Loucy (cell line): ENCODE measurements at regions not wholly inside any gene's neighbourhood (a gene's known extent, or its start where the extent isn't known, plus 50 kb on each side); places are given as distances from the start of the nearest gene placed in this dataset.

Source experiments
- H2AFZ ChIP-seq: fragments of 200-600 bp; sonication (generic); 2 replicates; pipeline ENCODE4 v1.6.0; 2016; ENCODE audit warnings: antibody characterized with exemption, mild to moderate bottlenecking, low read length, moderate library complexity
- H3F3A ChIP-seq: fragments of 200-600 bp; 2 replicates; pipeline ENCODE4 v1.6.0; 2016; ENCODE audit warnings: antibody characterized with exemption, low read depth, mild to moderate bottlenecking
- H3K27me3 ChIP-seq: fragments of 200-600 bp; sonication (generic); 2 replicates; pipeline ENCODE4 v1.6.1; 2014; ENCODE audit warnings: low read length, mild to moderate bottlenecking; ENCODE audit not compliant: insufficient read depth, poor library complexity, severe bottlenecking
- H3K36me3 ChIP-seq: fragments of 200-600 bp; sonication (generic); 2 replicates; pipeline ENCODE4 v1.6.1; 2016; ENCODE audit warnings: low read length; ENCODE audit not compliant: insufficient read depth
- H3K4me1 ChIP-seq: fragments of 200-600 bp; sonication (generic); 2 replicates; pipeline ENCODE4 v1.5.1; 2014; ENCODE audit warnings: low read length, mild to moderate bottlenecking; ENCODE audit not compliant: insufficient read depth, poor library complexity, severe bottlenecking
- H3K4me2 ChIP-seq: fragments of 200-600 bp; sonication (generic); 2 replicates; pipeline ENCODE4 v1.6.0; 2014; ENCODE audit warnings: antibody characterized with exemption, low read length, low read depth, mild to moderate bottlenecking; ENCODE audit not compliant: poor library complexity, severe bottlenecking
- H3K4me3 ChIP-seq: fragments of 200-600 bp; sonication (generic); 2 replicates; pipeline ENCODE4 v1.5.1; 2014; ENCODE audit warnings: low read length, mild to moderate bottlenecking, mixed read lengths; ENCODE audit not compliant: poor library complexity, severe bottlenecking
- H3K79me2 ChIP-seq: fragments of 200-600 bp; sonication (generic); 2 replicates; pipeline ENCODE4 v1.6.1; 2014; ENCODE audit warnings: low read length; ENCODE audit not compliant: insufficient read depth
- H3K9ac ChIP-seq: fragments of 200-600 bp; sonication (generic); 2 replicates; pipeline ENCODE4 v1.6.0; 2014; ENCODE audit warnings: mild to moderate bottlenecking, low read depth, low read length, moderate library complexity; ENCODE audit not compliant: poor library complexity, severe bottlenecking
- H3K9me2 ChIP-seq: fragments of 200-600 bp; sonication (generic); replicated peaks from 2 replicates; pipeline ENCODE4 v1.6.1; 2016; ENCODE audit warnings: low read depth, low read length, mixed read lengths
- H3K9me3 ChIP-seq: fragments of 200-600 bp; sonication (generic); 2 replicates; pipeline ENCODE4 v1.6.1; 2014; ENCODE audit warnings: mild to moderate bottlenecking, antibody characterized with exemption, low read length, low read depth; ENCODE audit not compliant: insufficient read depth
- H4K20me1 ChIP-seq: fragments of 200-600 bp; sonication (generic); 2 replicates; pipeline ENCODE4 v1.6.0; 2014; ENCODE audit warnings: antibody characterized with exemption, low read length, mild to moderate bottlenecking; ENCODE audit not compliant: insufficient read depth, poor library complexity, severe bottlenecking
- EZH2phosphoT487 ChIP-seq: fragments of 200-600 bp; IDR thresholded peaks from 2 replicates; pipeline ENCODE4 v1.6.1; 2018; ENCODE audit warnings: antibody characterized with exemption, mild to moderate bottlenecking, moderate library complexity, borderline replicate concordance
- TF ChIP-seq, protein P1 (sequence below): fragments of 200-600 bp; sonication (generic); conservative IDR thresholded peaks from 2 replicates; pipeline ENCODE4 v1.5.1; 2014; ENCODE audit warnings: mild to moderate bottlenecking, antibody characterized with exemption, low read length

DNA sequence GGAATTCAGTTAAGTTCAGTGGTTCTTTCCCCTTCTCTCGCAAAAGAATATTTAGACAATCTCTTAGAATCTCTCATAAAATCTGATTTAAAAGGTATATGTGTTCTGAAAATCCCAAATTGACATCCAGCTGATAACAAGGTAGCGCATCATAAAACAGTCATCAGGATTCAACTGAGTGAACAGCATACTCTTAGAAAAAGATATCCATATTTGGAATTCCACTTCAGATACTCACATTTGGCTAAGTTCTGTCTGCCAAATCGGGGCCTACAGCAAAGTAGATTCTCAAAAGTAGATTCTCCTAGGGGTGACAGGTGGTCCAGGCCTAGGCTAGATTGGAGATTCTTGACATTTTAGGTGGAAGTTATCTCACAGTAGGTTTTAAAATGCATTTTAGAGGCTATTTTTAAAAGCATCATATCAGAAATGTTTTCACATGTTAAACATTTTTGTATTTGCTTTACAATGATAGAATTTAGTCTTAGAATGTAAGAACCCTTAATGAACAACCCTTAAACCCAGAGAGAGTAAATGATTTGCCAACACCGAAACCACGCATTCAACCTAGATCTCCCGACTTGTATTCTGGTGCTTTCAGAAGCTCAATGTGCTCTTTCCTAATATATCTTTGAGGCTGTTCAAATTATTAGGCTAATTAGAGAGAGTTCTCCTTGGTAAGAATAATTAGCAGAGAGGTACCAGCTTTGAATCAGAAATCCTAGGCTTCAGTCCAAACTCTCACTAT lies 318.9 kb downstream of the LMO4 start:
- H3K9me3 ChIP-seq, result no peaks in the 10 kb centered on the region
- H3K4me3 ChIP-seq, result no peak overlapping the region
- H3K9me2 ChIP-seq, result no peaks in the 10 kb centered on the region
- H3K27me3 ChIP-seq, result no peaks in the 10 kb centered on the region
- peaks cover under 1% of the 10 kb centered on the region; the same call in 1 of the 2 replicates for H3F3A ChIP-seq
- no peak overlapping the region for H3K9ac ChIP-seq
- peaks cover 37% of the 10 kb centered on the region for H3K4me1 ChIP-seq
- TF ChIP-seq, protein P1, sequence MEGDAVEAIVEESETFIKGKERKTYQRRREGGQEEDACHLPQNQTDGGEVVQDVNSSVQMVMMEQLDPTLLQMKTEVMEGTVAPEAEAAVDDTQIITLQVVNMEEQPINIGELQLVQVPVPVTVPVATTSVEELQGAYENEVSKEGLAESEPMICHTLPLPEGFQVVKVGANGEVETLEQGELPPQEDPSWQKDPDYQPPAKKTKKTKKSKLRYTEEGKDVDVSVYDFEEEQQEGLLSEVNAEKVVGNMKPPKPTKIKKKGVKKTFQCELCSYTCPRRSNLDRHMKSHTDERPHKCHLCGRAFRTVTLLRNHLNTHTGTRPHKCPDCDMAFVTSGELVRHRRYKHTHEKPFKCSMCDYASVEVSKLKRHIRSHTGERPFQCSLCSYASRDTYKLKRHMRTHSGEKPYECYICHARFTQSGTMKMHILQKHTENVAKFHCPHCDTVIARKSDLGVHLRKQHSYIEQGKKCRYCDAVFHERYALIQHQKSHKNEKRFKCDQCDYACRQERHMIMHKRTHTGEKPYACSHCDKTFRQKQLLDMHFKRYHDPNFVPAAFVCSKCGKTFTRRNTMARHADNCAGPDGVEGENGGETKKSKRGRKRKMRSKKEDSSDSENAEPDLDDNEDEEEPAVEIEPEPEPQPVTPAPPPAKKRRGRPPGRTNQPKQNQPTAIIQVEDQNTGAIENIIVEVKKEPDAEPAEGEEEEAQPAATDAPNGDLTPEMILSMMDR, result no peak
- no peak for TF ChIP-seq EZH2phosphoT487
- H4K20me1 ChIP-seq, result no peaks in the 10 kb centered on the region
- H3K36me3 ChIP-seq, result no peaks in the 10 kb centered on the region
- no peaks in the 10 kb centered on the region for H3K79me2 ChIP-seq
- 0 out of 2 replicates have a peak overlapping the region, but pooled peaks have one; percentile 26 for H2AFZ ChIP-seq
- no peak overlapping the region for H3K4me2 ChIP-seq

DNA sequence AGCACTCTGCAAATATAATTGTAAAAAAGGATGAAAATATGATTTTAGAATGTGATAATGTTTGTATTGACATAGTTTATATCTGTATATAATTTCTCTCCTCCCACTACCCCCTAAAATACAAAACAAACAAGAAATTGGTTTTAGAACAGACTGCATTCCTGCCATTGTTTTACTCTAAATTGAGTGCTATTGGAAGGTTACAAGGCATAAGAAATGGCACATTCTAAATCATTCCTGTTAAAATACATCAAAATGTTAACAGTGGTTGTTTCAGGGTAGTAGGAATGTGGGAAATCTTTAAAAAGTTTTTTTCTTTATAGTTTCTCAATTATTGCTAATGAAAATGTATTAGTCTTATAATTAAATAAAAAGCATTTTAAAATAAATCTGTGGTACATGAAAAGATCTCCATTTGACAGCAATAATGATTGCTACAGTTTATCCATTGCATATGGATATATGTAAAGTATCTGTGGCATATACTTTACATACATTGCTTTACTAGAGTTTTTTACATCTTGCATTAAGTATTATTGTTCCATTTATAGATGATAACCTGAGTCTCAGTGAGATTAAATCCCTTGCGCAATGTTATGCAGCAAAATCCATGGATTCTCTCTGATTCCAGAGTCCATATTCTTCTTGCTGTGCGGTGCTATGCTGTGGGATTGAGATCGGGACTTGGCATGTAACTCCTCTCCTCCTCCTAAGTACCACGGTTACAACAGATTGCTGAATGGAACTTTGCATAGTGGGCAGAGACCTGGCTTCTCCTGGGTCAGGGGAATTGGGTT lies 319.8 kb downstream of the LMO4 start:
- Histone ChIP-seq H3K9me2 (no peaks in the 10 kb centered on the region), H3K4me1 (peaks cover 29% of the 10 kb centered on the region), H3K4me2 (no peak overlapping the region), H3K9me3 (no peaks in the 10 kb centered on the region), H3K9ac (no peak overlapping the region), H3K4me3 (no peak overlapping the region), H3K27me3 (no peaks in the 10 kb centered on the region), H3F3A (no peaks in the 10 kb centered on the region), H3K36me3 (no peaks in the 10 kb centered on the region), H3K79me2 (no peaks in the 10 kb centered on the region), H4K20me1 (no peaks in the 10 kb centered on the region), H2AFZ (no peak overlapping the region)
- no peak for TF ChIP-seq EZH2phosphoT487
- TF ChIP-seq, protein P1, result no peak

DNA sequence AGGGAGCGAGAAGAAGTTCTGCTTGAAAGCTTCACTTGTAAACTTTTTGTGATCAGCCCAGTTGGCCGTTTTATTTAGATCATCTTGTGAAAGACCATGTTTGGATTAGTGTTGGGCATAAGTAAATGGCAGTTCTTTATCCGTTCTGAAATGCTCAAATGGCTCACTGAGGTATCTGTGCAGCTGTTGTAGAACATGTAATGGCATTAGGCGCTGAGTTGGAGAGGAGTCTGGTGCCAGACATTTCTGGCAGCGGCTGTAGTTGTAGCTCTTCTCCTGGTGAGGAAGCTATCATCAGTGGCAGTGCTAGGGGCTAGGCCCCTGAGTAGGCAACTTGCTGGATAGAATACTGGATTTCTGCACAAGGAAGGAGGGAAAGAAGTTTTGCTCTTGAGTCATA lies 321.6 kb downstream of the LMO4 start:
- H3K9ac ChIP-seq, result no peak overlapping the region
- no peaks in the 10 kb centered on the region for H3K27me3 ChIP-seq
- H3K9me3 ChIP-seq, result no peaks in the 10 kb centered on the region
- H3K36me3 ChIP-seq, result no peaks in the 10 kb centered on the region
- no peaks in the 10 kb centered on the region for H3K9me2 ChIP-seq
- no peaks in the 10 kb centered on the region for H3K79me2 ChIP-seq
- no peak overlapping the region for H2AFZ ChIP-seq
- no peak overlapping the region for H3K4me3 ChIP-seq
- no peaks in the 10 kb centered on the region for H4K20me1 ChIP-seq
- no peak overlapping the region for H3K4me2 ChIP-seq
- peaks cover 20% of the 10 kb centered on the region for H3K4me1 ChIP-seq
- TF ChIP-seq EZH2phosphoT487, result no peak
- TF ChIP-seq, protein P1, result no peak
- H3F3A ChIP-seq, result no peaks in the 10 kb centered on the region
